SJSA1 (cell line): ENCODE measurements at regions not wholly inside any gene's neighbourhood (a gene's known extent, or its start where the extent isn't known, plus 50 kb on each side); places are given as distances from the start of the nearest gene placed in this dataset.
"Not testable (repeated sequence)": the region's sequence is repeated elsewhere in the genome, so short reads cannot be mapped to it uniquely, and the experiment has no call there.

Experiments used
- DNase-seq, 2 experiments: peaks; one replicate each; pipeline ENCODE4 v3.0.0-alpha.2; 2015 to 2020; ENCODE audit warnings: low spot score in 2 of 2, low read depth in 1 of 2
- H3K27ac ChIP-seq: fragments of 250-450 bp; sonication (Bioruptor Pico); 2 replicates; pipeline ENCODE4 v1.5.1; 2020; ENCODE audit warnings: mild to moderate bottlenecking, moderate library complexity
- H3K27me3 ChIP-seq: fragments of 250-450 bp; sonication (Bioruptor Pico); replicated peaks from 2 replicates; pipeline ENCODE4 v1.5.1; 2020; ENCODE audit warnings: mild to moderate bottlenecking, moderate library complexity
- H3K36me3 ChIP-seq: fragments of 250-450 bp; sonication (Bioruptor Pico); 2 replicates; pipeline ENCODE4 v1.5.1; 2020; ENCODE audit warnings: mild to moderate bottlenecking
- H3K4me1 ChIP-seq: fragments of 250-450 bp; sonication (Bioruptor Pico); replicated peaks from 2 replicates; pipeline ENCODE4 v1.6.1; 2021; ENCODE audit warnings: mild to moderate bottlenecking
- H3K4me3 ChIP-seq: fragments of 250-450 bp; sonication (Bioruptor Pico); 2 replicates; pipeline ENCODE4 v1.5.1; 2020; ENCODE audit warnings: mild to moderate bottlenecking
- H3K9me3 ChIP-seq: fragments of 250-450 bp; sonication (Bioruptor Pico); replicated peaks from 2 replicates; pipeline ENCODE4 v1.5.1; 2020; ENCODE audit warnings: mild to moderate bottlenecking

DNA sequence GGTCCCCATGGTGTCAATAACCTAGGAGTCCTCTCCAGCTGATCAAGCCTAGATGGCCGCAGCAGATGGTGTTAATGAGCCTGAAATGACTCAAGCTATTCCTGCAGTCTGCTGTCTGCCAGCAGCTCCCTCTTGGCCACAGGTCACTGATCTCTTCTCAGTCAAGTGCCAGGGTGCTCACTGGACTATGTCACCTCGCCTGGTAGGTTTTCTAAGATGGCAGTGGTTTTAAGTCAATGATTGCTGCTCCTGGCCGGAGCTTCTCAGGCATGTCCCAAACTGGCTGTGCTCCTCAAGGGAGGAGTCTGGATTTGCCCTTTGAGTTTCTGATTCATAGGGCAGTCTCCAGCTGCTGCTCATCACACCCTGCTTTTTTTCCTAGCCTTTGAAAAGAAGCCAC, 58.6 kb upstream of the SHISA6 start:
- no peak for DNase-seq
- H3K36me3 ChIP-seq: no peaks in the 10 kb centered on the region
- no peaks in the 10 kb centered on the region for H3K9me3 ChIP-seq
- H3K4me1 ChIP-seq: no peaks in the 10 kb centered on the region
- H3K27ac ChIP-seq: no peak overlapping the region
- H3K4me3 ChIP-seq: no peak overlapping the region
- no peaks in the 10 kb centered on the region for H3K27me3 ChIP-seq

DNA sequence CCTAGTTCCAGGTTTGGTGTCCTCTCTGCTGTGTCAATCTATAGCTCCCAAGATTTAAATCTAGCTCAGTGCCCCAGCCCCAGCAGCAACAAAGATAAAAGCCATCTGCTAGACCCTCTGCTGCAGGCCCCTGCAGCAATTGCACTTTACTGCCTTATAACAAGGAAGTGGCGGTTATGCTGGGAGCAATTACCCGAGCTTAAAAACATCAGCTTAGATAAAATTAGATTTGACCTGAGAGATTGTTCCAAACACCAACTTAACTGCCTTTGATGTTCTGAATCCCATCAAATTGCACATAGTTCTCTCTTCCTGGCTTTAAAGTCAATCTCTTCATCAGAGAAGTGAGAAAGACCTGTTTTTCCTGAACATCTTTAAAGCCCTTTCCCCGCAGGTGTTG, 62.4 kb upstream of the SHISA6 start:
- Histone ChIP-seq H3K36me3 (no peaks in the 10 kb centered on the region), H3K4me1 (no peaks in the 10 kb centered on the region), H3K9me3 (no peaks in the 10 kb centered on the region), H3K27ac (no peak overlapping the region), H3K27me3 (no peaks in the 10 kb centered on the region), H3K4me3 (no peak overlapping the region)
- DNase-seq: no peak

DNA sequence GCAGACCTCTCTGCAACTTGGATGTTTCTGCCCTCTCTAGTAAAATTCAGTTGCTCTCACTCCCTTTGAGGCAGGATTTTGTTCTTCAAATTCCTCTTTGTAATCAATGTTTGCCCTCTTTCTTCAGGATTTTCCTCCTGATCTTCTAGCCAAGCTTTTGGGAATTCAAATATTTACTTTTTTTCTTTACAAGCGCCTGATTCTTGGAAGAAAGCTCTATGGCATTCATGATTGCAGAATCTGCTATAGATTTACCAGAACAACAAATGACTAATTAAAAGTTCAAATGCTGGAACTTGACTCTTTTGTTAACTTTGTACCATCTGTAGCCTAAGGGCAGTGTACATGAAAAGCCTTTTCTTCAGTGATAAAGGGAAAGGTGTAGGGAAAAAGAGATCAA, 63.7 kb upstream of the SHISA6 start:
- Histone ChIP-seq H3K27ac (no peak overlapping the region), H3K9me3 (no peaks in the 10 kb centered on the region), H3K4me1 (no peaks in the 10 kb centered on the region), H3K36me3 (no peaks in the 10 kb centered on the region), H3K4me3 (no peak overlapping the region), H3K27me3 (no peaks in the 10 kb centered on the region)
- DNase-seq: no peak

DNA sequence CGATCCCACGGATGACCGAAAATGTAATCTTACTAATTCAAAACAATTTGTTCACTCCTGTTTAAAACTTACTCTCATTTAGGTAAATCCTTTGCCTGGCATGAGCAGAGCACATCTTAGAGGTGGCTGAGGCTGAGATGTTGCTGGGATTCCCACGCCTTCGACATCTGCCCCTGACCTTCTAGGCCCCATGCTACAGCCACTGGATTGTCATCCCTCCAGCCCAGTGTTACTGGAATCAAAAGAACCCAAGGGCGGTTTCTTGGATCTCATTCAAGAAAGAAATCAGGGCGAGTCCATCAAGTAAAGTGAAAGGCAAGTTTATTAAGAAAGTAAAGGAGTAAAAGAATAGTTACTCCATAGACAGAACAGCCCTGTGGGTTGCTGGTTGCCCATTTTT, 64.5 kb upstream of the SHISA6 start:
- no peak for DNase-seq

DNA sequence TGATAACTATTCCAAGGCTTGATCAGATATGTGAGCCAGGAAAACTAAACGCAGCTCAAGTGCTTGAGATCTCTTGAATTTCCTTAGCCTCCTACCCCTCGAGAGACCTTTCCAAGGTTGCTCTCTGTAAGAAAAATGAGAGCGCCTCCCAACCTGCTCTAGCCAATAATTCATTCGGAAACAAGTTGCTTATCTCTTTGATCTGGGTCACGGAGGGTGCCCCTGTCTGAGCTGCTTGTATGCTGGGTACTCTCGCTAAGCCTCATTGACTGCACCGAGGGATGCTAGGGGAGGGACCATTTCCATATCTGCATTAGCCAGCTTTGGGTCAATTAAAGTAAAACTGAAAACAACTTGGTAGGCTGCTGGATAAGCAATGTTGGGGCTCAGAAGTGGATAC, 70.1 kb upstream of the SHISA6 start:
- Histone ChIP-seq H3K27ac (no peak overlapping the region), H3K4me3 (no peak overlapping the region), H3K27me3 (no peaks in the 10 kb centered on the region), H3K9me3 (no peaks in the 10 kb centered on the region), H3K36me3 (no peaks in the 10 kb centered on the region), H3K4me1 (no peaks in the 10 kb centered on the region)
- DNase-seq: no peak

More for the DNA sequence above, 64.5 kb upstream of the SHISA6 start:
- H3K27ac ChIP-seq: no peak overlapping the region
- no peak overlapping the region for H3K4me3 ChIP-seq
- no peaks in the 10 kb centered on the region for H3K27me3 ChIP-seq
- no peaks in the 10 kb centered on the region for H3K9me3 ChIP-seq
- H3K36me3 ChIP-seq: no peaks in the 10 kb centered on the region
- no peaks in the 10 kb centered on the region for H3K4me1 ChIP-seq

DNA sequence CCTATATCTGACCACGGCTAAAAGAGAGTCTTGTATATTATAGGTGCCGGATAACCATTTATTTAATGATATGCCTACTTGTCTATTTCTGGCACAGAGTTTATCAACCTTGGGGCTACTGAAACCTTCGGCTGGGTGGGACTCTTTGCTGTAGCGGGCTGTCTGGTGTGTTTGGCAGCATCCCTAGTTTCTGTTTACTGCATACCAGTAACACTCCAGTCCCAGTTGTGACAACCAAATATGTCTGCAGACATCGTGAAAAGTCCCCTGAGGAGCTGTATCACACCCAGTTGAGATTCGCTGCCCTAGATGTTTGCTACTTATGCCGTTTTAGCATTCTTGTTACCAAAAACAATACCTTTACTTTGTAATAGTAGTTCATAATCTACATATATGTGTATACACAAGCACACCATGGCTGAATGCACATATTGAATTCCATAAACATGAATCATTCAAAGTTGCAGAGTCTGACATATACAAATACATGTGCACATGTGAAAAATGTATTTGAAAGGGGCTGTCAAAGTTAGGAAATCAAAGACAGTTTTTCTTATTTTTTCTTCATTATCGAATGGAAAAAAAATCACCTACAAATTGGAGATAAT, 89.1 kb upstream of the SHISA6 start:
- Histone ChIP-seq H3K27me3 (no peaks in the 10 kb centered on the region), H3K36me3 (no peaks in the 10 kb centered on the region), H3K9me3 (no peaks in the 10 kb centered on the region), H3K4me1 (no peaks in the 10 kb centered on the region), H3K27ac (no peak overlapping the region), H3K4me3 (no peak overlapping the region)
- no peak for DNase-seq

DNA sequence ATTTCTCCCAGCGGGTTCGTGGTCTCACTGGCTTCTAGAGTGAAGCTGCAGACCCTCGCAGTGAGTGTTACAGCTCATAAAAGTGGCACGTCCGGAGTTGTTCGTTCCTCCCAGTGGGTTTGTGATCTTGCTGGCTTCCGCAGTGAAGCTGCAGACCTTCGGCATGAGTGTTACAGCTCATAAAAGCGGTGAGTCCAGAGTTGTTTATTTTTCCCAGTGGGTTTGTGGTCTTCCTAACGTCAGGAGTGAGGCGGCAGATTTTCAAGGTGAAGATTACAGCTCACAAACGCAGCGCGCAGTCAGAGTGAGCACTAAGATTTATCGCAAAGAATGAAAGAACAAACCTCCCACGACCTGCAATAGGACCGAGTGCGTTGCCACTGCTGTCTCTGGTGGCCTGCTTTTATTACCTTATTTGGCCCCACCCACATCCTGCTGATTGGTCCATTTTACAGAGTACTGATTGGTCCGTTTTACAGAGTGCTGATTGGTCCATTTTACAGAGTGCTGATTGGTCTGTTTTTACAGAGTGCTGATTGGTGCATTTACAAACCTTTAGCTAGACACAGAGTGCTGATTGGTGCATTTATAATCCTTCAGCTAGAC, 90.0 kb upstream of the SHISA6 start:
- H3K4me3 ChIP-seq, DNase-seq, H3K27me3 ChIP-seq, H3K27ac ChIP-seq, H3K9me3 ChIP-seq, H3K4me1 ChIP-seq, H3K36me3 ChIP-seq: not testable (repeated sequence)

DNA sequence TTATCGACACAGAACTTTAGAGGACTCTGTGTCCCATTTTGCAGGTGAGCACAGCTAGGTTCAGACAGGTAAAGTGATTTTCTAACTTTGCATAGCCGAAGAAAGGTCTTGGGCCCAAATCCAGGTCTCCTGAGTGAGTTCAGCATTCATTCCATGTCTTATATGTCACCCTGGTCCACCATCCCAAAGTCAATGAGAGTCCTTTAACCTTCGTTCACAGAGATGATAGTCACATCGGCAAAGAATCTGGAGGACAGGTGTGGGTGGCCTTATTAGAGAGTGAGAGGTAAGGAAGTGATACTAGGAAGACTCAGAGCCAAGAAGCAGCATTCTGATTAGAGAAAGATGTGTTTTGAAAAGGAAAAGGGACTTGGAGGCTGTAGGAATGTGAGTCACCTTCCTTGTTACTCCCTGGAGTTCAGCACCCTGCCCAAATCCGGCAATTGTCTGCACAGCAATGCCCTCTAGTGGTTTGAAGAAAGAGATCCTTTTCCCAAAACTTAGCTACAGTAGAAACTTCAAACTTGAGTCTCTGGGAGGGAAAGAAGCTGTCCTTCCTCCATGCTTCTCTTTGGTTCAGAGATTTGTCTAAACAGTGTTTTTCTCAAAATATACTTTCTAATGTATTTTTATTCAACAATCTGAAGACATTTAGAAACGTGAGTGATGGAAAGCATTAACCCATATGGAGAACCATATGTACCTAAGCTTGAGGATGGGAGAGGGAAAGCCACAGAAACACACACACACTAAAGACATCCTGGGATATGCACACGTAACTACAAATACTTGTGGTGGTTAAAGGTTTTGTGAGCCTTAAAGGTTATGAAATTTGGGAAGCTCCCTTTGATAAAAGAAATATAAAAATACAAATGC, 96.4 kb upstream of the SHISA6 start:
- H3K27me3 ChIP-seq: no peaks in the 10 kb centered on the region
- peak in 1 of 2 experiments; percentile 15 for DNase-seq
- no peak overlapping the region for H3K27ac ChIP-seq
- H3K4me1 ChIP-seq: no peaks in the 10 kb centered on the region
- H3K4me3 ChIP-seq: no peak overlapping the region
- no peaks in the 10 kb centered on the region for H3K9me3 ChIP-seq
- no peaks in the 10 kb centered on the region for H3K36me3 ChIP-seq

DNA sequence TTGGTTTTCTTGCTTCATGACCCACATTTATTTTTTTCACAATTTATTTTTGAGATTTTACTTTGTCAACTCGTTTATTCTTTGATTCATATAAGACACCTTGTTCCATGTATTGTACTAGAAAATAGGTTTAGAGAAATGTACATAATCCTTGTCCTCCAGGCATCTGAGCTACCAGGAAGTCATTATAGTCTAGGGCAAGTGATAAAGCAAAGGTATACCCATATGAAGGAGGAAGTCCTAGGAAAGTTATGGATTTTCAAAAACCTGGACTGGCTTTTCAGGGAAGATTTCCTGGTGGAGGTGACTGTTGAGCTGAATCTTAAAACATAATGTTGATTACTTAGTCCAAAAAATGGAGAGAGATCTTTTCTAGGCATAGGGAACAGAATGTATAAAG, 98.8 kb upstream of the SHISA6 start:
- H3K4me3 ChIP-seq: no peak overlapping the region
- no peaks in the 10 kb centered on the region for H3K4me1 ChIP-seq
- DNase-seq: no peak
- no peaks in the 10 kb centered on the region for H3K36me3 ChIP-seq
- H3K9me3 ChIP-seq: no peaks in the 10 kb centered on the region
- no peak overlapping the region for H3K27ac ChIP-seq
- H3K27me3 ChIP-seq: no peaks in the 10 kb centered on the region

DNA sequence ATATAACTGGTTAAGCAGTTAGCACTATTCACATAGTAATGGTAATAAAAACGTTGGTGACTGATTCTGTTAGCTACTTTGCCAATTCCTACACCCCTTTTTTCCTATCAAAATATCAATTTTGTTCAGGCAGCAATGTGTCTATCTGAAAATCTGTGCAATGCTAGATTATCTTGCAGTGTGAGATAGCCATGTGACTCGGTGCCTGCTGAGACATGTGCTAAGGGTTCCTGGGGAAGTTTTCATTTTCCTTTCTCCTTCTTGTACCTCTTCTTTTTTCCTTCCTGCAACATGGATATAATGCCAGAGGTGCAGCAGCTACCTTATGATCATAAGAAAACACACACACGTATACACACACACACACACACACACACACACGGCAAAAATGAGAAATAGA, 100.5 kb upstream of the SHISA6 start:
- H3K4me3 ChIP-seq: no peak overlapping the region
- no peaks in the 10 kb centered on the region for H3K4me1 ChIP-seq
- DNase-seq: no peak
- no peaks in the 10 kb centered on the region for H3K36me3 ChIP-seq
- H3K9me3 ChIP-seq: no peaks in the 10 kb centered on the region
- H3K27me3 ChIP-seq: no peaks in the 10 kb centered on the region
- H3K27ac ChIP-seq: no peak overlapping the region

DNA sequence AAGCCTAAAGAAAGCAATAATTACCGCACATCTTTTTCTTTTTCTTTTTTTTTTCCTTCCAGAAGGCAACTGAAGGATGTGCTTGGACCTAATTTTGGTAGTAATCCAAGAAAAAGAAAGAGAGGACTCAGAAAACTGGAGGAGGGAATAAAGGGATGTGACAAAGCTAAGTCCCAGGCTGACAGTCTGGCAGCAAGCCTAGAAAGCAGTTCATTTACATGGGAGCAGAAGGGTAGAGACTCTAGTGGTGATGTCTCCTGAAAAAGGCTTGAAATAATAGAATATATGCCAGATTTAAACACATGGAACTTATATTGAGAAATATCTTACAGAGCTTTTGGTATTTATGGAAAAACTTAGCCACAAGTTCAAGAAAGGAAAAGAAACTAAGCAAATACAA, 101.0 kb upstream of the SHISA6 start:
- no peaks in the 10 kb centered on the region for H3K9me3 ChIP-seq
- no peak overlapping the region for H3K4me3 ChIP-seq
- H3K36me3 ChIP-seq: no peaks in the 10 kb centered on the region
- H3K27me3 ChIP-seq: no peaks in the 10 kb centered on the region
- no peaks in the 10 kb centered on the region for H3K4me1 ChIP-seq
- no peak for DNase-seq
- no peak overlapping the region for H3K27ac ChIP-seq

DNA sequence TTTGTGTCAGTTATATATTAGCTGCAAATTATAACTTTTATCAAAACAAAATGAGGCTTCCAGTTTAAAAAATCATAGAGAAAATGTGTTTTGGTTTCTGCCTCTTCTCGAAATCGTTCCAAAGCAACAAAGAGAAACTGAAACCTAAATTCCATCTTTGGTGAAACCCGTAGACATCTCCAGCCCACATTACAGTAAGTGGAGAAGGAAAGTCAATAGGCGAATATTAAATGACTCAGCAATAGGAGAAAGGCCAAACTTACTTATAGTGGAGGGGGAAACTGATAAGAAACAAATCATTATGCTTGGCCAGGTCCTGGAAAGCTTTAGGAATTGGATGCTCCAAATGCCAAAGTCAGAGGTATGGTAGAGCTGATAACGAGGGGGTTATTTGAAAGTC, 103.0 kb upstream of the SHISA6 start:
- peak overlapping the region; percentile 3; the same call in 1 of the 2 replicates for H3K4me3 ChIP-seq
- no peaks in the 10 kb centered on the region for H3K9me3 ChIP-seq
- DNase-seq: no peak
- no peak overlapping the region for H3K27ac ChIP-seq
- H3K4me1 ChIP-seq: no peaks in the 10 kb centered on the region
- no peaks in the 10 kb centered on the region for H3K27me3 ChIP-seq
- no peaks in the 10 kb centered on the region for H3K36me3 ChIP-seq

DNA sequence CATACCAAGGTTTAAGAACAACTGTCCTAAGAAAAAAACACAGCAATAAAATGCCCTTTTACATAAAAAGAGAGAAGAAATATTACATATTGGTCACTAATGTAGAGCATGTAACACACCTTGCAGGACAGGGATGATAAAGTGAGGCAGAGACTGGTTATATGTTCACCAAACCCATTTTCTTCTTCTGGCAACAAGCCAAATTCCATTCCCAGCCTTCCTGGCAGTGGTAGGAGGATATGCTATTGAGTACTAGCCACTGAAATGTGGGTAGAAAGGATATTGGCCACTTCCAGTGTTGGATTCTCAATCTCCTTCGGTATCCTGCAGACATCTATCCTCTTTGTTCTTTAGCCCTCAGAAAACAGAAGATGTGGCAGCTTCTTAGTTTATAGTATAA, 105.2 kb upstream of the SHISA6 start:
- no peaks in the 10 kb centered on the region for H3K27me3 ChIP-seq
- H3K9me3 ChIP-seq: no peaks in the 10 kb centered on the region
- no peaks in the 10 kb centered on the region for H3K36me3 ChIP-seq
- H3K27ac ChIP-seq: no peak overlapping the region
- no peaks in the 10 kb centered on the region for H3K4me1 ChIP-seq
- DNase-seq: no peak
- no peak overlapping the region for H3K4me3 ChIP-seq

DNA sequence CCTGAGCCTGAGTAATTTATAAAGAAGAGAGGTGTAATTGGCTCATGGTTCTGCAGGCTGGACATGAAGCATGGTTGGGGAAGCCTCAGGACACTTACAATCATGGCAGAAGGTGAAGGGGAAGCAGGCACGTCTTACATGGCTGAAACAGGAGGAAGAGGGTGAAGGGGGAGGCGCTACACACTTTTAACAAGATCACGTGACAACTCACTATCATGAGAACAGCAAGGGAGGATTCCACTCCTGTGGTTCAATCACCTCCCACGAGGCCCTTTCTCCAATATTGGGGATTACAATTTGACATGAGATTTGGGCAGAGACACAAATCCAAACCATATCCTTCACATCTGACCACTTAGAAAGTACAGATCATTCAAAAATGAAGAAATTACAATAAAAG, 110.6 kb upstream of the SHISA6 start:
- H3K36me3 ChIP-seq: no peaks in the 10 kb centered on the region
- H3K27me3 ChIP-seq: no peaks in the 10 kb centered on the region
- H3K4me1 ChIP-seq: no peaks in the 10 kb centered on the region
- no peak overlapping the region for H3K4me3 ChIP-seq
- no peaks in the 10 kb centered on the region; the same call in 1 of the 2 replicates for H3K9me3 ChIP-seq
- DNase-seq: no peak
- no peak overlapping the region for H3K27ac ChIP-seq
